ENCODE measurements at regions not wholly inside any gene's neighbourhood (a gene's known extent, or its start where the extent isn't known, plus 50 kb on each side); places are given as distances from the start of the nearest gene placed in this dataset.

DNA sequence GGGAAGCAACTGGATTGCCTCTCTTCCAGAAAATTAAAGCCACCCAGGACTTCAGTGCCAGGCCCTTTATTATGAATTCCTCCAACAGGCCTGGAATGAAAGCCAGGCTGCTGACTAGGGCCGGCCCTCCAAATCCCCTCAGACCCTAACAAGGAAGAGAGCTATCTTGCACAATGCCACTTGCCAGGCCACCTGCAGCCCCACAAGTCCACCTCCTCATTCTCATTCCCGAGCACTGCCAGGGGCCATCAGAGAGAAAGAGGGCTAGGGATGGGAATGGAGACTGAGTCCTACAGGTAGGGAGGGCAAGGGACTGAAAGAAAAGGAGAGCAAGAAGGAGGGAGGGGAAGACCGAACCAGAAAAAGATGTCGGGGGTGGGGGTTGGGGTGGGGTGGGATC lies 86.5 kb downstream of the MRPL14 start:
- TF ChIP-seq, protein P1, sequence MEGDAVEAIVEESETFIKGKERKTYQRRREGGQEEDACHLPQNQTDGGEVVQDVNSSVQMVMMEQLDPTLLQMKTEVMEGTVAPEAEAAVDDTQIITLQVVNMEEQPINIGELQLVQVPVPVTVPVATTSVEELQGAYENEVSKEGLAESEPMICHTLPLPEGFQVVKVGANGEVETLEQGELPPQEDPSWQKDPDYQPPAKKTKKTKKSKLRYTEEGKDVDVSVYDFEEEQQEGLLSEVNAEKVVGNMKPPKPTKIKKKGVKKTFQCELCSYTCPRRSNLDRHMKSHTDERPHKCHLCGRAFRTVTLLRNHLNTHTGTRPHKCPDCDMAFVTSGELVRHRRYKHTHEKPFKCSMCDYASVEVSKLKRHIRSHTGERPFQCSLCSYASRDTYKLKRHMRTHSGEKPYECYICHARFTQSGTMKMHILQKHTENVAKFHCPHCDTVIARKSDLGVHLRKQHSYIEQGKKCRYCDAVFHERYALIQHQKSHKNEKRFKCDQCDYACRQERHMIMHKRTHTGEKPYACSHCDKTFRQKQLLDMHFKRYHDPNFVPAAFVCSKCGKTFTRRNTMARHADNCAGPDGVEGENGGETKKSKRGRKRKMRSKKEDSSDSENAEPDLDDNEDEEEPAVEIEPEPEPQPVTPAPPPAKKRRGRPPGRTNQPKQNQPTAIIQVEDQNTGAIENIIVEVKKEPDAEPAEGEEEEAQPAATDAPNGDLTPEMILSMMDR (IDR thresholded peaks at IDR 0.05; ENCODE audit: extremely low read depth in 1 of 2, insufficient read depth in 1 of 2, low read depth in 1 of 2, low read length in 2 of 2), result no peak
- no peak for TF ChIP-seq POLR2A (IDR thresholded peaks at IDR 0.05; ENCODE audit: low read depth, low read length)
- no peak for TF ChIP-seq FOS (IDR thresholded peaks at IDR 0.05; ENCODE audit: borderline replicate concordance, insufficient read depth, low read length)
- no peak for TF ChIP-seq EZH2 (IDR thresholded peaks at IDR 0.05; ENCODE audit: borderline replicate concordance, low read depth, low read length, severe bottlenecking)
- no peak for TF ChIP-seq POLR2AphosphoS5 (IDR thresholded peaks at IDR 0.05; ENCODE audit: insufficient read depth, low read depth, low read length)
- TF ChIP-seq, protein P2, sequence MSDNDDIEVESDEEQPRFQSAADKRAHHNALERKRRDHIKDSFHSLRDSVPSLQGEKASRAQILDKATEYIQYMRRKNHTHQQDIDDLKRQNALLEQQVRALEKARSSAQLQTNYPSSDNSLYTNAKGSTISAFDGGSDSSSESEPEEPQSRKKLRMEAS (IDR thresholded peaks at IDR 0.05; ENCODE audit: insufficient read depth, insufficient read length), result no peak
- TF ChIP-seq JUN (IDR thresholded peaks at IDR 0.05; ENCODE audit: borderline replicate concordance, insufficient read depth, insufficient read length, low read depth), result no peak
- no peak for TF ChIP-seq MYC (IDR thresholded peaks at IDR 0.05; ENCODE audit: low read depth, low read length)

Measured in endothelial cell of umbilical vein (primary cell).